Kidney epithelial cell (primary cell): ENCODE measurements at regions not wholly inside any gene's neighbourhood (a gene's known extent, or its start where the extent isn't known, plus 50 kb on each side); places are given as distances from the start of the nearest gene placed in this dataset.
"Not testable (repeated sequence)": the region's sequence is repeated elsewhere in the genome, so short reads cannot be mapped to it uniquely, and the experiment has no call there.

Source experiments
- DNase-seq: peaks from one replicate; pipeline ENCODE4 v3.0.0-alpha.2; 2010; ENCODE audit warnings: low read depth
- H3K27me3 ChIP-seq: 2 replicates; pipeline ENCODE4 v1.6.0; 2011; ENCODE audit warnings: low read length; ENCODE audit not compliant: control insufficient read depth, insufficient read depth
- H3K36me3 ChIP-seq: 2 replicates; pipeline ENCODE4 v1.5.1; 2011; ENCODE audit warnings: low read length; ENCODE audit not compliant: control insufficient read depth, insufficient read depth
- H3K4me3 ChIP-seq: 2 replicates; pipeline ENCODE4 v1.5.1; 2011; ENCODE audit warnings: low read depth, mild to moderate bottlenecking, control low read depth, low read length
- CTCF ChIP-seq: IDR thresholded peaks from 2 replicates; pipeline ENCODE4 v1.5.1; 2011; ENCODE audit warnings: mild to moderate bottlenecking, moderate library complexity, low read length, control low read depth, inconsistent platforms; ENCODE audit not compliant: insufficient read depth, poor library complexity, severe bottlenecking

GRCh38 chr14:104265918-104266630, 127.7 kb downstream of the KIF26A start:
- Histone ChIP-seq H3K4me3 (no peak overlapping the region), H3K27me3 (no peaks in the 10 kb centered on the region), H3K36me3 (no peaks in the 10 kb centered on the region)
- no peak for TF ChIP-seq CTCF
- no peak for DNase-seq

GRCh38 chr14:104266631-104267575, 128.5 kb downstream of the KIF26A start:
- no peak for DNase-seq

GRCh38 chr14:104267895-104268294, 129.5 kb downstream of the KIF26A start:
- TF ChIP-seq CTCF: no peak
- Histone ChIP-seq H3K36me3 (no peaks in the 10 kb centered on the region), H3K27me3 (no peaks in the 10 kb centered on the region), H3K4me3 (no peak overlapping the region)
- no peak for DNase-seq

More at GRCh38 chr14:104266631-104267575, 128.5 kb downstream of the KIF26A start:
- Histone ChIP-seq H3K4me3 (no peak overlapping the region), H3K27me3 (no peaks in the 10 kb centered on the region), H3K36me3 (no peaks in the 10 kb centered on the region)
- no peak for TF ChIP-seq CTCF

GRCh38 chr14:104268295-104268694, 129.9 kb downstream of the KIF26A start:
- no peak for TF ChIP-seq CTCF
- DNase-seq: no peak
- no peaks in the 10 kb centered on the region for H3K27me3 ChIP-seq
- no peaks in the 10 kb centered on the region for H3K36me3 ChIP-seq
- no peak overlapping the region for H3K4me3 ChIP-seq

GRCh38 chr14:104268725-104269436, 130.5 kb downstream of the KIF26A start:
- no peak for TF ChIP-seq CTCF
- no peak overlapping the region for H3K4me3 ChIP-seq
- H3K27me3 ChIP-seq: no peaks in the 10 kb centered on the region
- H3K36me3 ChIP-seq: no peaks in the 10 kb centered on the region
- no peak for DNase-seq

GRCh38 chr14:104269511-104270241, 131.3 kb downstream of the KIF26A start:
- not testable (repeated sequence) for H3K4me3 ChIP-seq, H3K36me3 ChIP-seq, DNase-seq, H3K27me3 ChIP-seq
